ENCODE measurements at regions not wholly inside any gene's neighbourhood (a gene's known extent, or its start where the extent isn't known, plus 50 kb on each side); places are given as distances from the start of the nearest gene placed in this dataset.

GRCh38 chr6:137269803-137270202 lies 50.6 kb upstream of the IFNGR1 start:
- TF ChIP-seq POLR2A (IDR thresholded peaks at IDR 0.05), result no peak
- no peak for TF ChIP-seq CTCF (IDR thresholded peaks at IDR 0.05)

Data from body of pancreas (tissue), 4 donors.